ENCODE measurements at regions not wholly inside any gene's neighbourhood (a gene's known extent, or its start where the extent isn't known, plus 50 kb on each side); places are given as distances from the start of the nearest gene placed in this dataset.

DNA sequence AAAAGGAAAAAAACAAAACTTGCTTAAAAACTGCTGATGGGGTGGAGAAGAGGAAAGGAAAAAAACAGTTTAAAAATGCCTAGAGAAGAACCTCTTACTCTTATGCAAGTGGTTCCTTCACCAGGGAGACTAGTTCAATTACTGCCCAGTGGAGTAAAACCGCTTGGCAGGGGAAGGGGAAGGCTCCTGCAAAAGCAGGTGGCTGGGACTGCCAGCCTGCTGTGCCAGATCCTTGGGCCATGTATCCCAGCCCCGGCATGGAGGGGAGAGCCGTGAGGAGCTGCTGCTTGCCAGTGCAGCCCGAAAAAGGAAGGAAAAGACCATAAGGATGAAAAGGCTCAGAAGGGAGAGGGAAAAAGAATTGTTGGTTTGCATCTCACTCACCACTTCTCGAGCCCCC is 123.0 kb downstream of the FSCB start:
- DNase-seq: no peak
- Histone ChIP-seq H3K27me3 (ENCODE audit: control insufficient read depth, insufficient read depth, low read length) (no peaks in the 10 kb centered on the region), H2AK9ac (replicated peaks; ENCODE audit: low read depth, low read length, poor library complexity) (no peak overlapping the region), H2BK5ac (ENCODE audit: low read depth, low read length, poor library complexity, severe bottlenecking) (no peak overlapping the region), H4K20me1 (ENCODE audit: insufficient read depth, low read length) (no peaks in the 10 kb centered on the region), H3K4me3 (ENCODE audit: insufficient read depth, low read depth, low read length) (no peak overlapping the region), H2BK120ac (ENCODE audit: low read depth, low read length) (no peak overlapping the region), H3K9ac (ENCODE audit: low read depth, low read length) (no peak overlapping the region), H4K8ac (ENCODE audit: low read depth in 2 of 2, low read length in 2 of 2) (no peak overlapping the region), H3K79me1 (ENCODE audit: low read depth in 1 of 2, low read length in 2 of 2) (no peaks in the 10 kb centered on the region), H2AFZ (replicated peaks; ENCODE audit: low read length, poor library complexity) (no peak overlapping the region), H3K9me1 (ENCODE audit: insufficient read depth, low read length) (no peaks in the 10 kb centered on the region), H3K18ac (ENCODE audit: low read depth, low read length) (no peak overlapping the region), H2BK15ac (ENCODE audit: low read depth, low read length) (no peak overlapping the region), H4K5ac (ENCODE audit: low read depth, low read length) (no peak overlapping the region), H3K14ac (replicated peaks; ENCODE audit: low read depth, low read length) (no peak overlapping the region), H3K56ac (ENCODE audit: extremely low read depth, insufficient read depth, low read length) (no peak overlapping the region), H3K4me1 (ENCODE audit: control insufficient read depth, insufficient read depth, low read length) (no peaks in the 10 kb centered on the region), H3K4me2 (ENCODE audit: low read depth, low read length) (no peak overlapping the region), H3K36me3 (ENCODE audit: control insufficient read depth, insufficient read depth, low read length) (no peaks in the 10 kb centered on the region), H4K91ac (ENCODE audit: insufficient read depth, low read depth, low read length) (no peak overlapping the region), H3K23ac (ENCODE audit: low read depth, low read length) (no peak overlapping the region), H3K27ac (ENCODE audit: insufficient read depth, low read length) (no peak overlapping the region), H2AK5ac (ENCODE audit: low read depth, low read length) (no peak overlapping the region), H3K9me3 (ENCODE audit: control insufficient read depth, insufficient read depth, low read length) (0 out of 2 replicates have a peak, but pooled peaks cover 3% of the 10 kb centered on the region), H3K4ac (ENCODE audit: low read depth, low read length) (no peak overlapping the region), H2BK20ac (ENCODE audit: low read depth, low read length) (no peak overlapping the region)
- dilution Hi-C loops (cut with HindIII; ENCODE audit: low sequenced_read_pairs, unreplicated experiment) (no loop called here), in situ Hi-C loops (cut with MboI; ENCODE audit: low sequenced_read_pairs) (no loop called here), intact Hi-C loops (cut with micrococcal nuclease) (no loop called here)
- TF ChIP-seq NFE2L2 (IDR thresholded peaks at IDR 0.05; ENCODE audit: low read depth, low read length) (no peak), CHD1 (IDR thresholded peaks at IDR 0.05; ENCODE audit: low read depth, low read length) (no peak), CEBPB (IDR thresholded peaks at IDR 0.05; ENCODE audit: low read depth, low read length) (no peak), FOS (IDR thresholded peaks at IDR 0.05; ENCODE audit: low read depth, low read length) (no peak), RCOR1 (IDR thresholded peaks at IDR 0.05; ENCODE audit: insufficient replicate concordance, low read length) (no peak), CTCF (conservative IDR thresholded peaks at IDR 0.05; ENCODE audit: low read depth, low read length) (no peak), ELK1 (IDR thresholded peaks at IDR 0.05; ENCODE audit: borderline replicate concordance, low read depth, low read length) (no peak), SMC3 (IDR thresholded peaks at IDR 0.05; ENCODE audit: low read depth, low read length) (no peak), RFX5 (IDR thresholded peaks at IDR 0.05; ENCODE audit: low read depth, low read length) (no peak), POLR2A (IDR thresholded peaks at IDR 0.05; ENCODE audit: low read depth, low read length) (no peak), MAFK (IDR thresholded peaks at IDR 0.05; ENCODE audit: low read depth, low read length) (no peak), MAZ (IDR thresholded peaks at IDR 0.05; ENCODE audit: borderline replicate concordance, low read depth, low read length) (no peak), MXI1 (IDR thresholded peaks at IDR 0.05; ENCODE audit: borderline replicate concordance, low read depth, low read length) (no peak)
- no TSS peak for BruUV-seq (replicated peaks)
- 64% methylated on average over 3 of the region's 5 CpGs; no CpG with 5 or more reads in 1 of the 2 experiments for WGBS, 2 experiments (ENCODE audit: extremely low coverage in 2 of 2, insufficient read length in 1 of 2)
- no peak for ATAC-seq (ENCODE audit: low read depth)
- CTCF ChIA-PET: no interaction called here
- POLR2A ChIA-PET (ENCODE audit: unreplicated experiment): no interaction called here
